ENCODE measurements at regions not wholly inside any gene's neighbourhood (a gene's known extent, or its start where the extent isn't known, plus 50 kb on each side); places are given as distances from the start of the nearest gene placed in this dataset.

- no peak for DNase-seq (ENCODE audit: low read depth in 2 of 3, low spot score in 1 of 3)
Observed at GRCh38 chr5:145218982-145219381, 616.2 kb downstream of the PRELID2 start.

- no peak for DNase-seq (ENCODE audit: low read depth in 2 of 3, low spot score in 1 of 3)
Observed at GRCh38 chr5:145218019-145218418, 617.1 kb downstream of the PRELID2 start.

DNA sequence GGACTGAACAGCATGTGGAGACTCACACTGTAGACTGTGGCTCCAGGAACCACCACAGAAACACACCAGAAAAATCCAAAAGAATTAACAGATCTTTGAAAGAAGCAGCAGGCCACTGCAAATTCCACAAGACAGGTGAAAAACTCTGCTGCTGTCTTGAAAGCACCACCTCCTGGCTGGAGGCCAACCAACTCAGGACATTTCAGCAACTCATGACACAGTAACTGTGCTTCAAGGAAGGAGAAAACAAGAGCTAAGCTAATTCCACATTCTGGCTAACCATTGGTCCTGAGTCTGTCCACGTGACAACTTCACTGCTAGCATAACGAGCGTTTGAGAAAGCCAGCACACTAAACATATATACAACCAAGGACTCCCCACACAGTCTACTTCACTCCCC, 625.1 kb downstream of the PRELID2 start:
- no peak for DNase-seq (ENCODE audit: low read depth in 2 of 3, low spot score in 1 of 3)

GRCh38 chr5:145205546-145205945, 629.6 kb downstream of the PRELID2 start:
- no peak for DNase-seq (ENCODE audit: low read depth in 2 of 3, low spot score in 1 of 3)

DNA sequence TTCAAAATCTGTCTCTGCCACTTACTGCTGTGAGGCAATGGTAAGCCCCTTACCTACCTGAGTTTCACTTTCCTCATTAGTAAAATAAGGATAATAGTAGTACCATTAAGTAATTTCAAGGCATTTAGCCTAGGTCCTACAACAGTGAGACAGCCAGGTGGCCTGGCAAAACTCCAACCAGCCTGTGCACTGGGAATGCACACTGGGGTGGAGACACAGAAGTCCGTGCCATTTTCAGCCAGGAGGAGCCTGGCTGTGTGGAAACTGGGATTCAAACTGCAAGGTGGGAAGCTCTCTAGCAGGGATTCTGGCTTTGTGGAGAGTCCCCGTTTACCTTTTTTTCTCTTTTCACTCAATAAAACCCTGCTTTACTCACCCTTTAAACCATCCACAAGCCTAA, 630.4 kb downstream of the PRELID2 start:
- DNase-seq (ENCODE audit: low read depth in 2 of 3, low spot score in 1 of 3), result no peak

- DNase-seq (ENCODE audit: low read depth in 2 of 3, low spot score in 1 of 3), result no peak
Observed at GRCh38 chr5:145203193-145203592, 631.9 kb downstream of the PRELID2 start.

GRCh38 chr5:145198525-145199260, 636.4 kb downstream of the PRELID2 start:
- DNase-seq (ENCODE audit: low read depth in 2 of 3, low spot score in 1 of 3), result no peak

DNA sequence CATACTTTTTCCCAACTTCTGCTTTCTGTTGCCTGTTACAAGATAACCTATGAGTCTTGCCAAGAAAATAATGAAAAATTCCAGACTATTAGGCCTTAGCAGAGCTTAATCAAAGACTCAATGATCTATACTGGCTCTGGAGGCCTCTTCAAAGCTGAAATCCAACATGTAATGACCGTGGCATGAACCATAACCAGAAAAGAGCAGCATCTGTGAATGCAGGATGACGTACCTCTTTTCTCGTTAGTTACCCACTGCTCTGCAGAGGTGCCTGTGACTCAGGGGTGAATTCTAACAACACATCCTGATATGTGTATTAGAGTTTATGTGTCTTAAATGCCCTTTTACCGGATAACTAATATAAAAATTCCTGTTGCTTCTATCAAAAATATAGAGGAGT, 645.4 kb downstream of the PRELID2 start:
- no peak for DNase-seq (ENCODE audit: low read depth in 2 of 3, low spot score in 1 of 3)

GRCh38 chr5:145180371-145180770, 654.8 kb downstream of the PRELID2 start:
- no peak for DNase-seq (ENCODE audit: low read depth in 2 of 3, low spot score in 1 of 3)

DNA sequence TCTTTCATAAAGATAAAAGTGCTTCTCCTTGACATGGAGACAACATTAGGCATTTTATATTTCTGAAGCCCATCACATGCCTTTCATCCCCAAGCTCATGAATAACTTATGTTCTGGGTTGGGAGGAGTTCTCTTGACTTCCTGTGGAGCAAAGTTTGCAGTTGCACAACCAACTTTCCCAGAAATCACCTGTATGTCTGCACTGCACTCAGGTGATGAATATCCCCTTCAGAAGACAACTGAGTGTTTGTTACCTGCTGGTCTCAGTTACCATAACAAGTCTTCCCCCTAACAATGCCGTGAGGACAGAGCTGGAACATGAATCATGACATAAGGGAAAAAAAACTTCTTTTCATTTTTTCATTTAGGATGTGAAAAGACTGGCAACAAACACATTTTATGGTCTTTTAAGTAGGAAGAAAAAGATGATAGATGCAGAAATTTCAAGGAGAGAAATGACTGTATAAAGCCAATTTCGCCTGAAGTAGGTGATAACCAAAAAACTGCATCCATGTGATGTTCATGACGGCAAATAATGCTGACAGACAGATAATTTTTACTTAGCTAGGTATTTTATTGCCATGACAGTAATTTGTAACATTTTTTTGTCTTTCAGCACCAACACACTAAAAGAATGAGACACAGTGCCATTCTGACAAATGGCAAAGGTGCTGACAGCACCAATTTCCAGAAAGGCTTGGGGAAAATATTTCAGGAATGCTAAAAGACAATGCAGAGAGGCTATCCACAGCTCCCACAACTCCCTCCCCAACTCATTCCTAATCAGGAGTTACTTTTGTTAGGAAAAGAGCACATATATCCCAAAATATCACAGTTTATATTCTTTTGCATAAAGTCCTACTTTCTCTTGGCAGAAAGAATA, 656.3 kb downstream of the PRELID2 start:
- DNase-seq (ENCODE audit: low read depth in 2 of 3, low spot score in 1 of 3), result no peak

- no peak for DNase-seq (ENCODE audit: low read depth in 2 of 3, low spot score in 1 of 3)
Observed at GRCh38 chr5:145176041-145176440, 659.1 kb downstream of the PRELID2 start.

GRCh38 chr5:145166110-145166509, 669.0 kb downstream of the PRELID2 start:
- no peak for DNase-seq (ENCODE audit: low read depth in 2 of 3, low spot score in 1 of 3)

- DNase-seq (ENCODE audit: low read depth in 2 of 3, low spot score in 1 of 3), result no peak
Observed at GRCh38 chr5:145163876-145164275, 671.3 kb downstream of the PRELID2 start.

GRCh38 chr5:145162626-145163025, 672.5 kb downstream of the PRELID2 start:
- DNase-seq (ENCODE audit: low read depth in 2 of 3, low spot score in 1 of 3), result no peak

DNA sequence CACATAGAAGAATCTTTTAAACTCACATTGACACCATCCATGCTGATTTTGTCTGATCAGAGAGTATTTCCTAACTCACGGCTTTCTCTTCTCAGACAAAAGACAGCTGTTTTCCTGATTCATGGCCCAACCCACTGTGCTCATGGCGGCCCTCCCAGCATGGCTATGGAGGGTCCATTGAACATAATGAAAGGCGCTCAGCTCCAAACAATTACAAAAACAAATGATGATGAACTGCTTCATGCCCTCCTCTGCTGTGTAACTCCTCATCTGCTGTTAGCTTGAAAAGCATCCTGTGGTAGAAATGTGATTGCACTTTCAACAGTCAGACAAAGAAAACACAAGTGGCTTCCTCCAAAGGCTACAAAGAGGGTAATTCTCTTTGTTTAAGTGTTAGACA, 673.8 kb downstream of the PRELID2 start:
- DNase-seq (ENCODE audit: low read depth in 2 of 3, low spot score in 1 of 3), result no peak

DNA sequence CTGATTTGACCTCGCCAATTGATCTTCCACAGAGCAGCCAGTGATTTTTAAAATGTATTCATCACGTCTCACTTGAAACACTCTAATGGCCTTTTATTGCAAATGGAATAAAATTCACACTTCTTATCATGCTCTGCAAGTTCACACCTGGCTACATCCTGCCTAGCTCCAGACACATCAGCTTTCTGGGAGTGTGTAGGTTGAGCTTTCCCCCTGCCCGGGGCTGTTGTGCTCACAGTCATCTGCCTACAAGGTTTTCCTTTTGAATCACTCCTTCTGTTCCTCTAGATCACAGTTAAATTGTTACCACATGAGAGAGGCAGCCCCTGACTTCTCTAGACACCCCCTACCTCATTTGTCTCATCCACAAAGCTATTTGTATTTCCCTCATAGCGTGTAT, 674.5 kb downstream of the PRELID2 start:
- DNase-seq (ENCODE audit: low read depth in 2 of 3, low spot score in 1 of 3), result no peak

GRCh38 chr5:145158730-145159129, 676.4 kb downstream of the PRELID2 start:
- no peak for DNase-seq (ENCODE audit: low read depth in 2 of 3, low spot score in 1 of 3)

- no peak for DNase-seq (ENCODE audit: low read depth in 2 of 3, low spot score in 1 of 3)
Observed at GRCh38 chr5:145157841-145158240, 677.3 kb downstream of the PRELID2 start.

DNA sequence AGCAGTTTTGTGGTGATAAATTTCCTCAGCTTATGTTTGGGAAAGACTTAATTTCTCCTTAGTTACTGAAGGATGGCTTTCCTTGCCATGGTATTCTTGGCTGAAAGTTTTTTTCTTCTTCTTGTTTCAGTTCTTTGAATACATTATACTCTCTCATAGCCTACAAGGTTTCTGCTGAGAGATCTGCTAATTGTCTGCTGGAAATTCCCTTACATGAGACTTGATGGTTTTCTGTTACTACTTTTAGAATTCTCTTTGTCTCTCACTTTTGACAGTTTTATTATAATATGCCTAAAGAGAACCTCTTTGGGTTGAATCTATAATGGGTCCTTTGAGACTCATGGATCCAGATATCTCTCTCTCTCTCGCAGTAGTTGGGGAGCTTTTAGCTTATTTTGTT, 693.6 kb downstream of the PRELID2 start:
- DNase-seq (ENCODE audit: low read depth in 2 of 3, low spot score in 1 of 3), result no peak

- DNase-seq (ENCODE audit: low read depth in 2 of 3, low spot score in 1 of 3), result no peak
Observed at GRCh38 chr5:145130996-145131395, 704.1 kb downstream of the PRELID2 start.

GRCh38 chr5:145129797-145130196, 705.3 kb downstream of the PRELID2 start:
- no peak for DNase-seq (ENCODE audit: low read depth in 2 of 3, low spot score in 1 of 3)

DNA sequence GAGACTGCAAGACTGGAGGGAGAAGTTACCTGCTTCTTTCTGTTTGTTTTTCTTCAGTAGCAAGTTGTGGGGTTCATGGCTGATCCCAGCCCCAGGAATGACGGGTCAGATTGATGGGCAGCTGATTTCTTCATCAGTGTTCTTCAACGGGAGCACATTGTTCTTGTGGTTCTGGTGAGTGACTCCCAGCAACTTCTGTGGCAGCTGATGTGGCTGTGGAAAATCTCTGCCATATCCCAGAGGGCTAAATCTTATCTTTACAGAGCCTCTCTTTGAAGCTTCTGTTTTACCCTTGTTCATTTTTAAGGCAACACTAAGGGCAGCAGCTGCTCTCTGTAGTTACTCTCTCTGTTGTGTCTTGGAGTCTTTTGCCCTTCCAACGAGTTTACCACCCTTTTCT, 710.3 kb downstream of the PRELID2 start:
- DNase-seq (ENCODE audit: low read depth in 2 of 3, low spot score in 1 of 3), result no peak

All from stimulated activated CD4-positive, alpha-beta T cell treated with anti-CD3 and anti-CD28 coated beads, Interleukin-12 subunit alpha, Interleukin-12 subunit beta, amount 100 ng/mL, for 48 hours (primary cell).